ENCODE measurements at regions not wholly inside any gene's neighbourhood (a gene's known extent, or its start where the extent isn't known, plus 50 kb on each side); places are given as distances from the start of the nearest gene placed in this dataset.

DNA sequence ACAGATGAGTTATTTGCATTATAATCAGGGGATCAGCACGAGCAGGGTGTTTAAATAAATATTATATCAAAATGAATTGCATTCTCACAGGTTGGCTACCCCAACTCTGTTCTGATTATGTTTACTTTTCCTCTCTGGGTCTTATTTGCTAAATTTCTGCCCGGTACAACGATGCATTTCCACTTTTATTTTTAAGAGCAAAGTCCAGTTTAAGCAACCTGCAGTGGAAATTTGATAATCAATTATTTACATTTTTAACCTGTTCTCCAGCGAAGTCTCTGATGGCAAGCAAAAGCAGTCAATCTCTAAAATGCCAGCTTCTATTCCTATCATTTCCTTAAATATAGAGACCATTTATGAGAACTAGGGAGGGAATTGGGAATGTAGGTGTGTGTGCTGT is 966.6 kb upstream of the SOX11 start:
- Histone ChIP-seq H3K4me3 (no peak overlapping the region), H3K9me3 (replicated peaks) (no peaks in the 10 kb centered on the region), H3K36me3 (no peaks in the 10 kb centered on the region), H3K27me3 (ENCODE audit: low read depth) (no peaks in the 10 kb centered on the region), H3K4me1 (no peaks in the 10 kb centered on the region), H3K27ac (replicated peaks) (no peak overlapping the region)
- intact Hi-C loops (cut with micrococcal nuclease) = no loop called here
- no peak for TF ChIP-seq CTCF (IDR thresholded peaks at IDR 0.05; ENCODE audit: borderline replicate concordance)
- DNase-seq = no peak

GRCh38 chr2:4732560-4732959 is 959.6 kb upstream of the SOX11 start:
- H3K4me1 ChIP-seq = no peaks in the 10 kb centered on the region
- no peaks in the 10 kb centered on the region for H3K27me3 ChIP-seq (ENCODE audit: low read depth)
- intact Hi-C loops (cut with micrococcal nuclease) = no loop called here
- no peaks in the 10 kb centered on the region for H3K9me3 ChIP-seq (replicated peaks)
- H3K4me3 ChIP-seq = no peak overlapping the region
- H3K27ac ChIP-seq (replicated peaks) = no peak overlapping the region
- TF ChIP-seq CTCF (IDR thresholded peaks at IDR 0.05; ENCODE audit: borderline replicate concordance) = no peak
- no peaks in the 10 kb centered on the region for H3K36me3 ChIP-seq
- no peak for DNase-seq

DNA sequence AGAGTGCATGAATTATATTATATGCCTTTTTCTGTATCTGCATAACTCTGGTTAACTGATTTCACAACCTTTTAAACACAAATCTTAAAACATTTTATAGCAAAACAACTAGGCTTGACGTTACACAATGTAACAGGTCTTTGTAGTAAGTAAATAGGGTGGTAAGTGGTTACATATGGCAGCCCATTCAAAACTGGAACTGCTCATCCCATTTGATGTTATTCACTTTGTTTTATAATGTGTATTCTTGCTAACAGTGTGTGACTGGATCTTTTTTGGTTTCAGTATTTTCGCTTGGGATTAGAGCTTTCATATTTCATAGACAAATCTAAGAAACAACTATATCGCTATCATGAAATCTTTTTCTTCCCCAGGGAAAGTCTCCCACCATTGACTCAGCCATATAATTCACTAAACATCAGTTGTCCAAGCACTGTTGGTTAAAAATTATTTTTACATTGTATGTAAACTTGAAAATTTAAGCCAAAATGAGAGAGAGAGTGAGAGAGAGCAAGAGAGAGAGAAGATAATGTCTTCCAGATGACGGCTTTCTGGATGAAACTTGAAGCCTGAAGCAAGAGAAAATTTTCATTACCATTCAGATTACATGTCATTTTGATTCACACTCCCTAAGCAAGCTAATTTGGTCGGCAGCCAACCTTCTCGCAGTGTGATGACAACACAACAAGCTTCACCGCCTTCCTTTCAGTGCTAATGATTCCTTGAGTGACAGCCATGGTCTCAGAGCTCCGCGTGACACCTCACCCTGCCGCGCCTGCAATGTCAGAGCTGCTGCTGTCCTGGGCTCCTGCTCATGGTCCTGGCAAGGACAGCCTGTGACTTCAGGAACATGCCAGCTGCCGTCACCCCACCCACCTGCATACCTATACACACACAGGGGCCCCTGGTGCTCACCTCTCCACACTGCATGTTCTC is 946.9 kb upstream of the SOX11 start:
- no peaks in the 10 kb centered on the region for H3K4me1 ChIP-seq
- no peak overlapping the region for H3K27ac ChIP-seq (replicated peaks)
- intact Hi-C loops (cut with micrococcal nuclease) = no loop called here
- no peak overlapping the region for H3K4me3 ChIP-seq
- H3K27me3 ChIP-seq (ENCODE audit: low read depth) = no peaks in the 10 kb centered on the region
- DNase-seq = no peak
- no peaks in the 10 kb centered on the region for H3K36me3 ChIP-seq
- TF ChIP-seq CTCF (IDR thresholded peaks at IDR 0.05; ENCODE audit: borderline replicate concordance) = no peak
- peaks cover 17% of the 10 kb centered on the region for H3K9me3 ChIP-seq (replicated peaks)

DNA sequence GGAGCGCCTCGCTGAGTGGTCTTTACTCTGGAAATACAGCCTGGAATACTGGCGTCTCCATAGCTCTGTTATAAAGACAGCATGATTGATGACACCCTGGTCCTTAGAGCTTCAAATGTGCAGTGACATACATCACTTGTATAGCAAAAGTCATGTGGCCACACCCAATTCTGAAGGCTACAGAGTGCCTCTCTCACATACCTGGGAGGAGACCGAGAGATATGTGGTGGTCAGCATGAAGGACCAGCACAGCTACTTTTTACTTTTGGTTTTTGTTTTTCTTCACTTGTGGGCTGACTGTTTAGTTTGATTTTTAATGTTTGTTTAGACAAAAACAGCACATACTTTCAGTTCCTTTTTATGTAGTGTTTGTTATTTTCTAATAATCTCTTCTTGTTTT is 938.5 kb upstream of the SOX11 start:
- H3K4me1 ChIP-seq = no peaks in the 10 kb centered on the region
- H3K27ac ChIP-seq (replicated peaks) = no peak overlapping the region
- no peak for DNase-seq
- H3K36me3 ChIP-seq = no peaks in the 10 kb centered on the region
- intact Hi-C loops (cut with micrococcal nuclease) = no loop called here
- TF ChIP-seq CTCF (IDR thresholded peaks at IDR 0.05; ENCODE audit: borderline replicate concordance) = no peak
- no peak overlapping the region for H3K4me3 ChIP-seq
- no peaks in the 10 kb centered on the region for H3K27me3 ChIP-seq (ENCODE audit: low read depth)
- no peaks in the 10 kb centered on the region for H3K9me3 ChIP-seq (replicated peaks)

DNA sequence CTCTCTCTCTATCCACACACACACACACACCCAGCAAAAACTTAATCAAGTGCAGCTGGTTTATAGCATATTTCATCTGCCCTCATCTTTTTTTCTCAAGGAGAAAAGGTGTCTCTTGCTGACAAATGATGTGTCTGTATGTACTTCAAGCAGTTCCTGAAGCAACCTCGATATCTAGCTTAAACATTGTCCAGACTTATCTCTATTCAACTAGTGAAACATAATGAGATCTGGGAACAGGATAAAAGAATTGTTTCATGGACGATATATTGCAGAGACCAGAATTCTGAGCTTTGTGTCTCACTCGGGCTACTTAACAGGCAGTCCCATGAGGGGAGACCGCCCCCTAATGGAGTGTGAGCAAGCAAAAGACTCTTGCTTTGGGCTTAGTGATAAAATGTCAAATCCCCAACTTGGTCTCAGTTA is 929.2 kb upstream of the SOX11 start:
- no peak overlapping the region for H3K27ac ChIP-seq (replicated peaks)
- H3K4me3 ChIP-seq = no peak overlapping the region
- H3K4me1 ChIP-seq = no peaks in the 10 kb centered on the region
- no peaks in the 10 kb centered on the region for H3K9me3 ChIP-seq (replicated peaks)
- H3K36me3 ChIP-seq = no peaks in the 10 kb centered on the region
- intact Hi-C loops (cut with micrococcal nuclease) = no loop called here
- DNase-seq = no peak
- no peaks in the 10 kb centered on the region for H3K27me3 ChIP-seq (ENCODE audit: low read depth)
- TF ChIP-seq CTCF (IDR thresholded peaks at IDR 0.05; ENCODE audit: borderline replicate concordance) = peak; percentile 40

Measured in left ventricle myocardium inferior (tissue), 1 donor.